Stimulated activated naive CD8-positive, alpha-beta T cell treated with anti-CD3 and anti-CD28 coated beads, Interleukin-15, amount 100 ng/mL, for 72 hours (primary cell): ENCODE measurements at regions not wholly inside any gene's neighbourhood (a gene's known extent, or its start where the extent isn't known, plus 50 kb on each side); places are given as distances from the start of the nearest gene placed in this dataset.
"Not testable (repeated sequence)": the region's sequence is repeated elsewhere in the genome, so short reads cannot be mapped to it uniquely, and the experiment has no call there.

Experiments used
- ATAC-seq: fragments of 150-1000 bp; cut with Tn5 transposase; 2 replicates; pipeline ENCODE4 v1.10.0; 2021; ENCODE audit warnings: mild to moderate bottlenecking, moderate library complexity
- DNase-seq, 2 donors: peaks; one replicate each; pipeline ENCODE4 v3.0.0; 2021 to 2022
- H3K27ac Mint-ChIP-seq, 2 donors: one replicate each; pipeline ENCODE4 v1.8.0; 2022; ENCODE audit warnings: mild to moderate bottlenecking in 2 of 2, mixed read lengths in 2 of 2, moderate library complexity in 2 of 2
- H3K27me3 Mint-ChIP-seq: one replicate; pipeline ENCODE4 v1.8.0; 2022; ENCODE audit warnings: mixed read lengths
- H3K4me1 Mint-ChIP-seq: one replicate; pipeline ENCODE4 v1.8.0; 2022; ENCODE audit warnings: mild to moderate bottlenecking, mixed read lengths
- H3K4me3 Mint-ChIP-seq, 2 donors: one replicate each; pipeline ENCODE4 v1.8.0; 2022; ENCODE audit warnings: mild to moderate bottlenecking in 2 of 2, mixed read lengths in 2 of 2, moderate library complexity in 1 of 2
- H3K9me3 Mint-ChIP-seq, 2 donors: one replicate each; pipeline ENCODE4 v1.8.0; 2022; ENCODE audit warnings: mixed read lengths in 2 of 2

DNA sequence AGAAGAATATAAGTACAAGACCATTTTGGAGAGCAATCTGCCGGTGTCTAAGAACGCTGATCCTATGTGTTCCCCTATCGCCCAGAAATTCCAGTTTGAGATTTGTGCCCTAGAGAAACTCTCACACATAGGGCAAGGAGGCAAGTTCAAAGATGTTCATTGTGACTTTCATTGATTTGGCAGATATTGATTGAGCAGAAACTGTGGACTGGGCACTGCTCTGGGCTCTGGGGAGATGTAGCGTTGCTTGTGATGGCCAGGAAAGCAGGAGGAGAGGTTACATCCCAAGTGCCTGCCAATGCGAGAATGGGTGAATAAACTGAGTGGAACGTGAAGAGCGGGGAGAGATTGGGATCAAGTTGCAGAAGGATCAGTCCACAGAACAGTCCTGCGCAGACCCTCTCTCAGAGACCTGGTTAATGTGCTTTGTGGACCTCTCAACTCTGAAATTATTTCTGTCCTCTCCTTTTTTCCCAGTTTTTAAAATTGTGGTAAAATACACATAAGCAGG, 123.9 kb upstream of the PEG3 start:
- DNase-seq (no peak), ATAC-seq (no peak)
- Mint-ChIP-seq H3K9me3 (peaks cover 4 to 48% of the 10 kb centered on the region in 2 donors), H3K4me1 (no peaks in the 10 kb centered on the region), H3K27ac (no peak overlapping the region), H3K27me3 (no peaks in the 10 kb centered on the region), H3K4me3 (no peak overlapping the region)

GRCh38 chr19:56966225-56966696, 125.7 kb upstream of the PEG3 start:
- ATAC-seq (no peak), DNase-seq (no peak)
- Mint-ChIP-seq H3K27ac (no peak overlapping the region), H3K4me3 (no peak overlapping the region), H3K9me3 (peaks cover 4 to 53% of the 10 kb centered on the region in 2 donors), H3K27me3 (no peaks in the 10 kb centered on the region), H3K4me1 (no peaks in the 10 kb centered on the region)

GRCh38 chr19:56966697-56967299, 126.3 kb upstream of the PEG3 start:
- H3K27ac Mint-ChIP-seq: no peak overlapping the region
- H3K27me3 Mint-ChIP-seq: no peaks in the 10 kb centered on the region
- H3K4me3 Mint-ChIP-seq: no peak overlapping the region
- ATAC-seq (no peak), DNase-seq (no peak)
- no peaks in the 10 kb centered on the region for H3K4me1 Mint-ChIP-seq
- peaks cover 4 to 52% of the 10 kb centered on the region in 2 donors for H3K9me3 Mint-ChIP-seq

- H3K9me3 Mint-ChIP-seq: peaks cover 4 to 48% of the 10 kb centered on the region in 2 donors
Measured at GRCh38 chr19:56969156-56969555, 128.6 kb upstream of the PEG3 start.

GRCh38 chr19:56969759-56970178, 129.2 kb upstream of the PEG3 start:
- peaks cover 6 to 48% of the 10 kb centered on the region in 2 donors for H3K9me3 Mint-ChIP-seq
- no peak for ATAC-seq
- no peaks in the 10 kb centered on the region for H3K27me3 Mint-ChIP-seq
- H3K4me3 Mint-ChIP-seq: no peak overlapping the region
- H3K4me1 Mint-ChIP-seq: no peaks in the 10 kb centered on the region
- no peak overlapping the region for H3K27ac Mint-ChIP-seq
- no peak for DNase-seq

More at GRCh38 chr19:56969156-56969555, 128.6 kb upstream of the PEG3 start:
- no peak for DNase-seq
- H3K4me3 Mint-ChIP-seq: no peak overlapping the region
- no peaks in the 10 kb centered on the region for H3K27me3 Mint-ChIP-seq
- no peaks in the 10 kb centered on the region for H3K4me1 Mint-ChIP-seq
- no peak overlapping the region for H3K27ac Mint-ChIP-seq
- ATAC-seq: no peak

DNA sequence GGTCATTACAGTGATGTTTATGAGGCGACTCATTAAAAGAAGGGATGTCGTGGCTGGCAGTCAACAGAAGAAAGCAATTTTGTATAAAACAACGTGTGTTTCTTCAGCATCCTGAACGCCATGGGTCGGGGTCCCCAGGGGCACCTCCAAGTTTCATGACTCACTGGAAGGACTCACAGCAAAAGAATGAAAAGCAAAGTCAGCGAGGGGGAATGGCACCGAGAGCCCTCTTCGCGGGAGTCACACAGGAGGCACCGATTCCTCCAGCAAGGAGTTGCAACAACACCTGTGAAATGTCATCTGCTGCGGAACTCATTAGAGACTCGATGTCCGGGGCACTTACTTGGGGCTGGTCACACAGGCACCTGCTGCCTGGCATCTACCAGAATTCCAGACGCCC, 130.7 kb upstream of the PEG3 start:
- Mint-ChIP-seq H3K27ac (no peak overlapping the region), H3K4me3 (no peak overlapping the region), H3K9me3 (peaks cover 9 to 51% of the 10 kb centered on the region in 2 donors), H3K4me1 (no peaks in the 10 kb centered on the region), H3K27me3 (no peaks in the 10 kb centered on the region)
- no peak for DNase-seq
- no peak for ATAC-seq

- no peaks in the 10 kb centered on the region for H3K27me3 Mint-ChIP-seq
- peaks cover 16 to 50% of the 10 kb centered on the region in 2 donors for H3K9me3 Mint-ChIP-seq
- no peak for DNase-seq
- ATAC-seq: no peak
- H3K4me1 Mint-ChIP-seq: no peaks in the 10 kb centered on the region
- H3K27ac Mint-ChIP-seq: no peak overlapping the region
- H3K4me3 Mint-ChIP-seq: no peak overlapping the region
Measured at GRCh38 chr19:56972291-56972841, 131.8 kb upstream of the PEG3 start.

DNA sequence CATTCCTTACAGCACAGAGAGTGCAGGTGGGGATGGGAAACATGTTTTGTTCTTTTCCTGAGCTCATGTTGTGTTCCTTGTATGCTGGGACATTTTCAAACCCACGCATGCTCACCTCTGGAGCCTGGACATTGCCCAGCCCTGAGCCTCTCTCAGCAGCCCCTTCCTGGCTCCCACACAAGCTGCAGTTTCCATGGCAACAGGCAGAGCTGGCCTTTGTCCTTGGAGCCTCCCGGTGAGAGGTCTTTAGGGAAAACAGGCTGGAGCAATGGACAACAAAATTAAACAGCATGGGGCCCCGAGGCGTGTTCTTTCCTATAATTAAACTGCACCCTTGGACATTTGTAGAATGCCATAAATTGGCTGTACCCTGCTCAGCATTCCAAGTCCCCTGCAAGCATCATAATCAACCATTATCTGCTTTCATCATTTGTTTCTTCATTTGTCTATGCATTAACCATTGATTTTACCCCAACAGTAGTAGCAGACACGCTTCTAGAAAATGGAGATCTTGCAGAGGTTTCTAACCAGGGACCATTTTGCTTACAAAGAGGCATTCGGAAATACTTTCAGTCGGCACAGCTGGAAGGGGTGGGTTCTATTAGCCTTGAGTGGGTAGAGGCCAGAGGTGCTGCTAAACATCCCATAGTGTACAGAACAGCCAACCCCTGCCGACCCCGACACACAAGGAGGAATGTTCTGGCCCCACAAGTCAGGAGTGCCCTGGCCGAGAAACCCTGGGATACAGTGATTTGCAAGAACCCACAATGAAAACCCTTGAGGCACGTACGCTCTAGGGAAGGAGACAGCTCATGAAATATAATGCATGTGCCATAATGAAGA, 133.4 kb upstream of the PEG3 start:
- Mint-ChIP-seq H3K4me3 (no peak overlapping the region), H3K27me3 (no peaks in the 10 kb centered on the region), H3K27ac (no peak overlapping the region), H3K9me3 (peaks cover 19 to 56% of the 10 kb centered on the region in 2 donors), H3K4me1 (no peaks in the 10 kb centered on the region)
- ATAC-seq (no peak), DNase-seq (no peak)

DNA sequence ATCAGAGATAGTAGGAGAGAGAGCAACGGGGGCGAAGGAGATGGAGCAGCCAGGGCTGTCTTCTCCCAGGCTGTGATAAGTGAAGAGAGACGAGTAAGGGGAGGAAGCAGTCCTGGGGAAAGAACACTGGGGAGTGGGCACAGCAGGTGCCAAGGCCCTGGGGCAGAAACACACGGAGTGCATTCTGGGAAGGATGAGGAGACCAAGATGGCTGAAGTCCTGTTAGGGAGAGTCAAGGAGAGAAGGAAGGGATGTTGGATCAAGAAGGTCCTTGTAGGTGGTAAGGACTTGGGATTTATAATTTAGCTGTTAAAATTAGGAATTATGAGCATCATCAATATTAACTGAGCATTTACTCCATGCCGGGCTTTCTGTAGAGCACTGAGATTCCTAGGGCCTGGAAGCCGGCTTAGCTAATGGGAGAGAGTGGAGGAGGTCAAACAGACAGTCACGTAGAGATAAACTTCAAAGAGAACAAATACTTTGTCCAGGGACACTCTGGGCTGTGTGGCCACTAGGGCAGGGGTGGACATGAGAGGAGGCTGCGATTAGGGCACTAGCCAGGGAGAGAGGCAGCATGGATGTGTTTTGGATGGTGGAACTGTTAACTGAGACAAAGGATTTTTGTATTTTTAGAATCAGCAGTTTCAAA, 134.2 kb upstream of the PEG3 start:
- no peak overlapping the region for H3K4me3 Mint-ChIP-seq
- ATAC-seq (no peak), DNase-seq (no peak)
- H3K27me3 Mint-ChIP-seq: no peaks in the 10 kb centered on the region
- H3K4me1 Mint-ChIP-seq: no peaks in the 10 kb centered on the region
- H3K27ac Mint-ChIP-seq: no peak overlapping the region
- H3K9me3 Mint-ChIP-seq: peaks cover 22 to 59% of the 10 kb centered on the region in 2 donors

- Mint-ChIP-seq H3K9me3 (peaks cover 28 to 66% of the 10 kb centered on the region in 2 donors), H3K27ac (no peak overlapping the region), H3K4me1 (no peaks in the 10 kb centered on the region), H3K4me3 (no peak overlapping the region), H3K27me3 (no peaks in the 10 kb centered on the region)
- DNase-seq (no peak), ATAC-seq (no peak)
Measured at GRCh38 chr19:56976300-56976699, 135.8 kb upstream of the PEG3 start.

- H3K4me1 Mint-ChIP-seq: no peaks in the 10 kb centered on the region
- peaks cover 37 to 71% of the 10 kb centered on the region in 2 donors for H3K9me3 Mint-ChIP-seq
- H3K27ac Mint-ChIP-seq: no peak overlapping the region
- no peak for DNase-seq
- H3K4me3 Mint-ChIP-seq: no peak overlapping the region
- no peaks in the 10 kb centered on the region for H3K27me3 Mint-ChIP-seq
- no peak for ATAC-seq
Measured at GRCh38 chr19:56976995-56977906, 136.7 kb upstream of the PEG3 start.

DNA sequence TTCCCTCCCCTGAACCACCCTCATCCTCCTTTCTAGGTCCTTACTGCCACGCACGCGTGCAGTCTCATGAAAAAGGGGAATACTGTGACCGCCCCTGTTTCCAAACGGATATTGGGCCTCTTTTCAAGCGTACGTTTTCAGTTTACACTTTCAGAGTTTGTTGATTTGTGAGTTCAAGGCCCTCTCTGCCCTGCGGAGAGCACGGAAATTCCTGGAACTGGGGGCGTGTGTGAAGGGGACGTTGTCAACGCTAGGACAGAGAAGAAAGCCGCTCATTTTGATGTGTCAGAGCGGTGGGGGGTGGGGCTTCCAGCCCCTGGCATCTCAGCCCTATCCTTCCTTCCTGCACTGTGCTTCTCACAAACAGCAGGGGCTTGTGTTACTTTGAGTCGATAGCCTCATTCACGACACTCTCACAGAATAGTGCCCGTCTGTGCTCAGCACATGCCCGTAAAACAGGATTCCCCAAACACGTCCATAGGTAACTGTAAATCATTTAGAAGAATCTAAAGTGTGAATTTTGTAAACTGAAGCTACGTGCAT, 137.6 kb upstream of the PEG3 start:
- peaks cover 37 to 68% of the 10 kb centered on the region in 2 donors for H3K9me3 Mint-ChIP-seq
- H3K4me3 Mint-ChIP-seq: no peak overlapping the region
- no peaks in the 10 kb centered on the region for H3K4me1 Mint-ChIP-seq
- H3K27ac Mint-ChIP-seq: no peak overlapping the region
- ATAC-seq (no peak), DNase-seq (no peak)
- no peaks in the 10 kb centered on the region for H3K27me3 Mint-ChIP-seq

DNA sequence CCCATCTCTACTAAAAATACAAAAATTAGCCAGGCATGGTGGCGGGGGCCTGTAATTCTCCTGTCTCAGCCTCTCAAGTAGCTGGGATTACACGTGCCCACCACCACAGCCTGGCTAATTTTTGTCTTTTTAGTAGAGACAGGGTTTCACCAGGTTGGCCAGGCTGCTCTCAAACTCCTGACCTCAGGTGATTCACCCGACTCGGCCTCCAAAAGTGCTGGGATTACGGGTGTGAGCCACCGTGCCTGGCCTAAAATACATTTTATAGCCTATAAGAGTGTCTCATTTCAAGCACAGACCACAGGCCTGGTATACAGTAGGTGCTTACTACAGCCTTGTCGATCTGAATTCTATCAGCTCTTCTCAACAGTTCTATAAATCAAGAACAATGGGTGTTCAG, 139.5 kb upstream of the USP29 start:
- not testable (repeated sequence) for H3K27me3 Mint-ChIP-seq, H3K4me1 Mint-ChIP-seq, H3K4me3 Mint-ChIP-seq, DNase-seq, H3K27ac Mint-ChIP-seq, ATAC-seq
- peaks cover 33 to 64% of the 10 kb centered on the region in 2 donors for H3K9me3 Mint-ChIP-seq

- Mint-ChIP-seq H3K27me3 (no peaks in the 10 kb centered on the region), H3K4me1 (no peaks in the 10 kb centered on the region), H3K9me3 (peaks cover 35 to 65% of the 10 kb centered on the region in 2 donors), H3K27ac (no peak overlapping the region), H3K4me3 (no peak overlapping the region)
- DNase-seq: no peak
- no peak for ATAC-seq
Measured at GRCh38 chr19:56980906-56981305, 138.9 kb upstream of the USP29 start.
